Retina (tissue), 1 donor: ENCODE measurements at regions not wholly inside any gene's neighbourhood (a gene's known extent, or its start where the extent isn't known, plus 50 kb on each side); places are given as distances from the start of the nearest gene placed in this dataset.
"Not testable (repeated sequence)": the region's sequence is repeated elsewhere in the genome, so short reads cannot be mapped to it uniquely, and the experiment has no call there.

ENCODE experiments used
- DNase-seq: peaks from one replicate; pipeline ENCODE4 v3.0.0-alpha.2; 2016

- DNase-seq = not testable (repeated sequence)
These were observed 1304.4 kb downstream of the ROBO2 start for GRCh38 chr3:78344267-78344666.

GRCh38 chr3:78344918-78345317 lies 1305.0 kb downstream of the ROBO2 start:
- no peak for DNase-seq

DNA sequence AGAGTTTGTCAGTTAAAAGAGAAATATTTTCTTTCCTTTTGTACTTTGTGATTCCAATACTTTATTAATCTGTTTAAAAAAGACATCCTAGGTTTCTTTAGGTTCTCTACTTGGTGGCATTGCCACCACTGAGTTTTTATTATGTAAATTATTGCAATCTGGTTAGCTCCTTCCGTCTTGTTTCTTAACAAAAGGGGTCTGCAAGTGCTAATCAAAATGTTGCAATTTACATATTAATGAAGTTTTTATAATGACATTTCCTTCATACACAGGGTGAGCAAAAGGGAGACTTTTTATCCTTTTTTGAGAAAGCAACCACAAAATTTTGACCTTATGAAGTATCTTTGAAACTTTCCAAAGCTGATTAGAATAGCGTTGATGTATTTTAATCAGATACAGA lies 1307.3 kb downstream of the ROBO2 start:
- DNase-seq = no peak

- no peak for DNase-seq
These were observed 1308.8 kb downstream of the ROBO2 start for GRCh38 chr3:78348664-78349063.

DNA sequence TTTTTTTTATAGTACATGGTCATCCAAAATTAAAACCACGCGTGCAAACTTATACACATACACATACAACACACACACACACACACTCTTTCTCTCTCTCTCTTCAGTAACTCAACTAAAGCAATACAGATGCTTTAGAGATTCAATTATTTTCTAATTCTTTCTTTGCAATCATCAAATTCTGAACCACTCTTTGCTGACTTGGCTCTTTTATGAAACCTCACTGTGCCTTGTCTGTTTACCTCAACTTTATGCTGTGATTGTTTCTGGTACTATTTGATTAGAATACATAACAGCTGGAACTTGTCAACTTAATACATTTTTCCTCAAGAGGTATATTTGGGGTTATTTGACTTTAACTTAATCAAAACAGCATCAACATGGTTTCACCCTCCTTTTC lies 1309.7 kb downstream of the ROBO2 start:
- DNase-seq = no peak

DNA sequence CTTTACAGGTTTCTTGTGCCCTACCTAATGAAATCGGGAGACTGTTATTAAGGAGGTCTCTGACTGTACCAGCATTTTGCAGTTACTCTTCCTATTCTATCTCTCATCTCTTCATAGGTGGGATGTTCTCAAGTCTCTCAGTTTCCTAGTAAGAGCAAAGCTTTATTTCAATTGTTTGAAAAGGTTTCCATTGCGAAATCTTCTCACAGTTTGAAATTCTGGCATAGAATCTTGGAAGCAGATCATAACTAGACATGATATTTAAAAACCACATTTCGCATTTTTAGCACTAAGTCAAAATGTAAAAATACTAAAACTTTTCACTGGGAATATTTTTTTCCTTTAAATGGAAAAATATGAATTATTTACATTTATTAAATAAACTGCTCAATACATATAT lies 1311.4 kb downstream of the ROBO2 start:
- no peak for DNase-seq

DNA sequence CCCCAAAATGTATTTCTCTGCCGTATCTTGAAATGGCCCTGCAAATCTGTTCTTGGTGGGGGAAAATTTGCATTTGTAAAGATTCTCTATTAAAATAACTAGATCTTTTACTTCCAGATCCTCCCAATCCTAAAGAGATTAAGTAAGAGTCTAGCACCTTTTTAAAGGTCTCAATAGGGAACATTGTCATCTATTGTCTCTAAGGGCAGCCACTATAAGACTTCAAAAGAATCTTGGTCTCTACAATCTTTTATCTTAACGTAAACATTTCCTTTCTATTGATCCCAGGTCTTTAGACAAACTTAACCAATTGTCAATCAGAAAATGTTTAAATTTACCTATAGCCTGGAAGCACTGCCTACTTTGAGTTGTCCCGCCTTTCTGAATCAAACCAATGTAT lies 1313.3 kb downstream of the ROBO2 start:
- DNase-seq = no peak

- DNase-seq = no peak
These were observed 1321.0 kb downstream of the ROBO2 start for GRCh38 chr3:78360849-78361248.

DNA sequence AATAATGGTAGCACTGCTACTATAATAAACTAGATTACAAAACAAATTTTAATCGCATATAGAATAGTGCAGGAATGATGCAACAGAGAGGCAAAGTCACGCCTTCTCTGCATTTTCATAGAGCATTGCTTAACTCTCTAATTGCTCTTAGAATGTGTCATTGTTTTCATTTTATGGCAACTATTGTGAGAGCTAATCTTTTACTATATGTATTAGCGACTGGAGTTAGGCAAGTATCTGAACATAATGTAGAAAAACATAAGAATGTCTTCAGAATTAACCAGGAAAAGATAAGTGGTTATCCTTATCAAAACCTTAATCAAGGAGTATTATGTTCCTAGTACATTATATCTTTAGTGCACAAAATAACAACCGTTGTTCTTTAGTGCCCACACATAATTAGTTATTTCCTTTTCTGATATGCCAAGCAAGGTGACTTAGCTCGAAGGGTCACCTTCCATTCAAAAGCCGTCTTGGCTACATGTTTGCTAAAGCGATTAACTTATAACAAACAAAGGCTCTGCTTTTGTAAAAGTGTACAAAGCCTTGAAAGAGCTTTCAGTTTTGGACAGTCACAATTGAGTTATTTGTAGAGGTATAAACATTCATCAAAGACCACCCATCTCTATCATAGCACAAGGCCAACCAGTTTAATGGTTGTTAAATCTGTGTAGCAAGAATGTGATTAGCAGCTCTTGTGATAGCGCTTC lies 1328.9 kb downstream of the ROBO2 start:
- no peak for DNase-seq

GRCh38 chr3:78390221-78390620 lies 1350.3 kb downstream of the ROBO2 start:
- DNase-seq = no peak

- DNase-seq = no peak
These were observed 1358.5 kb downstream of the ROBO2 start for GRCh38 chr3:78398401-78398800.

DNA sequence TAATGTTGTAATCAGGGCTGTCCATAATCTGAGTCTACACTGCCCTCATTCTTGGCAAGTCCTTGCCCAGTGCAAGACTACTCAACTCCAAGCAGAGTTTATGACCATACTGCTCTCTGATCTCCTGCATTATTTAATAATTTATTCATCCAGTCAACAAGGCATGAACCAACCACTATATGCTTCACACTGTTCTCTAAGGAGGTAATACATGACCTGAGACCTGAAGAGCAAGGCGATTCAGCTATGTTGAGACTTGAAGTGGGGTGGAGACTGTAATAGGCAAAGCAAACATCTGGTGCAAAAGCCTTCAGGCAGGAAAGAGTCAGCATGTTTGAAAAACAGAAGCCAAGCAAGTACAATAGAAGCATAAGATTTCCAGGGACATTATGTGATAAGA lies 1362.8 kb downstream of the ROBO2 start:
- no peak for DNase-seq

DNA sequence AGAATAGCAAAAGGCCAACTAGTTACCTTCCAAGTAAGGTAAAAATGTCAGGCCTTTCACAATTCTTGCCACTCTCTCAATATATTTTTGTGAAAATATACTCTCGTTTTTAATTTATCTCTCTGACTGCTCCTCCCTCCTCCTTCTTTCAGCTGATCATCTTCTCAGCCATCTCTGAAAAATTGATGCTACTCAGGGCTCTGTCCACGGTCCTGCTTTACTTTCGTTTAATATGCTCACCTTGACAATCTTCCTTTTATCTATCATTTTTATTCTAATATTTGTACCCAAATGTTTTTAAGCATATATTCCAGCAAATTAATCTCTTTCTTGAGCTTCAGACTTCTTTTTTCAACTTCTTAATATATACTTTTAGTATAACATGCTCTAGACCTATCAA lies 1362.1 kb downstream of the ROBO1 start:
- DNase-seq = no peak

GRCh38 chr3:78406396-78406795 lies 1361.4 kb downstream of the ROBO1 start:
- no peak for DNase-seq

DNA sequence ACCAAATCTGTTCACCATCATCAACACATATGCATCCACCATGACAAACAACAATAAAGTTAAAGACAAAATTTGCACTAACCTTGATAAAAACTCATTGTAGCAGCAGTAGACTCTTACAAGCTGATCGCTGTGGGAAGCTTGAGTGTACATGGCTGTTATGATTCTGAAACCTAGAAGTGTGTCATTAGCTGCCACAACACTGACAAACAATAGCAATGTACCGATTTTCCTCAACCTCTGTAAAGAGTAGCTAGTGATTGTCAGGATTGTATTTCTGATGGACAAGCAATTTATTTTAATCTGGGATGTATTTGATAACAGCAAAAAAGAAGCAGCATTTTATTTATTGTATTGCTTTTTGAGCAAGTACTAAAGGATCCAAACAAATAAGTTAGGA lies 1357.7 kb downstream of the ROBO1 start:
- no peak for DNase-seq

DNA sequence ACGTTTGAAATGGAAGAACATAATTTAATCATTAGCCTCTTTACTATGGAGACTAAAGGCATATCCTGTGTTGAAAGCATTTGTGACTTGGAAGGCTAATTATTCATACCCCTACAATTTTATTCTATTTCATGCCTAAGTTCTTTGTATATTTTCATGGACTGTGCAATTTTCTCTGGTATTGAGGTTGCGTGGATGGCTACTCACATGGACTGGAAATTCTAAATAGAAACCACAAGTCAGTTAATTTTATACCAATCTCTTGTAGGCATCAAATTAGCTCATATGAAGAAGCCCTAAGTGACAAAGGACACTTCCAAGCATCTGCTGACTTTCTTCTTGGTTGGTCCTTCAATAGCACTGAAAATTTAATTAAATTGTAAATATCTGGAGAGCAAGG lies 1353.5 kb downstream of the ROBO1 start:
- DNase-seq = no peak

GRCh38 chr3:78420611-78421010 lies 1347.2 kb downstream of the ROBO1 start:
- DNase-seq = no peak

DNA sequence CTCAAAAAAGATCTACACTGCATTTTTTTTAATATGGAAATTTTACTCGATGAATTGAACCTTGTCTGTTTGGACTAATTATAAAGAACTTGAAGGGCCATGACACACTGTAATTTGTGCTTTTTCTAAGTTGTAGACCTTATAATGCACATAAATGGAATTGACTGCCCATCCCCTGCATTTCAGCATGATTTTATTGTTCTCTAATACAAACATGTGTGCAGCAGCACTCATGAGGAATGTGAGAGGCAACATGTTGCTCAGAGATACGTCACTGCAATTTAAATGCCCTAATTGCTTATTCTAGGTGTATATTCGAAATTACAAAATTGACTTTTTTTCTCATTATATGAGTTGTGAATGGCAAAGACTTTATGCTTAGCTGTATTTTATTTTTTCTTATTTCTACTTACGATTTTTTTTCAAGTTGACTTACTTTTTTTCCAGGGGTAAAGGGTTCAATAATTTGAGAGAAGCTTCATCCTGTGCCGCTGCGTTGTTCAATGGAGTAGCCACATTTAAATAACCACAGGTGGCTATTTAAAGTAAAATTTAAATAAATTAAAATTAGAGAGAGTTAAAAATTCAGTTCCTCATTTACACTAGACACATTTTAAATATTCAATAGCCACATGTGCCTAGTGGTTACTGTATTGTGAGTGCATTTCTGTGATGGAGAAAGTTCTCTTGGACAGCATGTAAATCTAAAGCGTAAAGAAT lies 1346.4 kb downstream of the ROBO1 start:
- DNase-seq = no peak

GRCh38 chr3:78424656-78425055 lies 1343.1 kb downstream of the ROBO1 start:
- DNase-seq = no peak

GRCh38 chr3:78426454-78426853 lies 1341.3 kb downstream of the ROBO1 start:
- DNase-seq = no peak

DNA sequence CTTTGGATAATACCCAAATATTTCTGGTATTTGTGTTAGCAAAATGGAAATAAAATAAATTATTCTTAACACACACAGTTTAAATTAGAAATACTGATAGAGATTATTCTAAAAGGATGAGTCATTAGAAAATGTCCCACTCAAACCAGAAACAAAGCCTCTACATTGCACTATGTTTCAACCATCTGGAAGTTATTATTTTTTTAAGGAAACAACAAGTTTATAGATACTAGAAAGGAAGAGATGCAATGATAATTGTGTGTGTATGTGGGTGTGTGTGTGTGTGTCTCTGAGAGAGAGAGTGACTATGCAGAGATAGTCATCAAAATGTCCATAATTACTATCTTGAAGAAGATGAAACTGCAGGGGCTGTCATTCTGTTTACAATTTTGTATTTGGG lies 1340.5 kb downstream of the ROBO1 start:
- DNase-seq = no peak

- no peak for DNase-seq
These were observed 1337.1 kb downstream of the ROBO1 start for GRCh38 chr3:78430741-78431140.

DNA sequence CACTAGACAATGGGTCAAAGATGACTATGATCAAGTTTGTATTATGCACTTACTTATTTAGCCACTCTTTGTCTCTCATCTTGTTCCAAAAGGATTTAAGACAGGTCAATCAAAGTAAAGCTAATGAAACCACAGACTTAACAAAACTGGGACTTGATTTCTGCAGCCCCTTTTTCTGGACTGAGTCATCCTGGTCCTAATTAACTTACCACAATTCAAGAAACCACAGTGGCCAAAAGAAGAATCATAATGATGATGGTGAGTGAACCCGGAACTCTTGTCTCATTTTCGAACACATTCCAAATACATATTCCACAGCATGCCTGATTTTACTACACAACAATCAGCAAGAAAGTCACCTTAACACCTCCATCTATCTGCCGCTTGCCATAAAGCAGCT lies 1333.0 kb downstream of the ROBO1 start:
- DNase-seq = no peak

DNA sequence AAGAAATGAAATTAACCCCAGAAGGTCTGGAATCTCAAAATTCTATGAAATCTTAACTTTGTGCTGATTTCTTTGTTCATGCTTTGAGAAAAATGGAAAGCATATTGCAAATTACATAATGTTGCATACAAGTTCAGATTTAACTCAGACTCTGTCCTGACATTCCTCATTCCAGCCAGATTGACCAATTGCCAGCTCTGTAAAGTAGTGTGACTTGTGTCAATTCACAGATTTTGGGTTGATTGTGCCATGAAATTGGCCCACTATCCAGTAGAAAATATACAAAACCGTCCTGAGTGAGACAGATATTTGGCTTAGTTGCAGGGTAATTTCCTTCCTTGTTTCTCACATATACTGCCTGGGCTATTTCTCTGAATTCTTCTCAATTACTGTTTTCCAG lies 1312.6 kb downstream of the ROBO1 start:
- DNase-seq = no peak
